ENCODE measurements at regions not wholly inside any gene's neighbourhood (a gene's known extent, or its start where the extent isn't known, plus 50 kb on each side); places are given as distances from the start of the nearest gene placed in this dataset.

DNA sequence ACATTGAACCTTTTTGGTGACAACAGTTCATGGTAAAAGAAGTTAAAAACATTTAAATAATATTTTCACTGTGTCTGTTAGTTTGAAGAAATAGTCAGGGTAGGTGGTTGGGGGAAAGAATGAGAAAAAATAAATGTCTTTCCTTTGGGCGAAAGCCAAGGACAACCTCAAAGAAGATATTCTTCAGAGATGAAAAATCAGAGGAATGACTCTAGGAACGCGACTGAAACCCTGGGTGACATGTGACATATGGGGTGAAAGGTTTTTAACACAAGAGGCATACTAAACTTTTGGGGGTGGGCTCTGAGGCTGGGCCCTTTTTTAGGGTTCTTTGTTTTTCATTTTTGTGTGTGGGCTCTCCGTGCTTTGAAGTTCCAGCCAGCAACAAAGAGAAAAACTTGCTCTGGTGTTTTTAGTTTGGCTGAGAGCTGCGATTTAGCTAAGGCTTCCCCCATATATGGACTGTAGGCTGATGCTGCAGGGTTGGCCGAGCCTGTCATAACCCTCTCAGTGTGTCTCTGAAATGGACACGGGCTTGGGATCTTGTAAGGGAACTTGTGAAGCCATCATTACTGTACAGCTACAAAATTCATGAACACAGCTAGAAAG, 610.1 kb upstream of the ARID1B start:
- no peaks in the 10 kb centered on the region for H3K27me3 ChIP-seq (ENCODE audit: insufficient read depth, poor library complexity, severe bottlenecking)
- no peak for DNase-seq (ENCODE audit: low read depth in 1 of 2, low spot score in 1 of 2)
- TF ChIP-seq, protein P1, sequence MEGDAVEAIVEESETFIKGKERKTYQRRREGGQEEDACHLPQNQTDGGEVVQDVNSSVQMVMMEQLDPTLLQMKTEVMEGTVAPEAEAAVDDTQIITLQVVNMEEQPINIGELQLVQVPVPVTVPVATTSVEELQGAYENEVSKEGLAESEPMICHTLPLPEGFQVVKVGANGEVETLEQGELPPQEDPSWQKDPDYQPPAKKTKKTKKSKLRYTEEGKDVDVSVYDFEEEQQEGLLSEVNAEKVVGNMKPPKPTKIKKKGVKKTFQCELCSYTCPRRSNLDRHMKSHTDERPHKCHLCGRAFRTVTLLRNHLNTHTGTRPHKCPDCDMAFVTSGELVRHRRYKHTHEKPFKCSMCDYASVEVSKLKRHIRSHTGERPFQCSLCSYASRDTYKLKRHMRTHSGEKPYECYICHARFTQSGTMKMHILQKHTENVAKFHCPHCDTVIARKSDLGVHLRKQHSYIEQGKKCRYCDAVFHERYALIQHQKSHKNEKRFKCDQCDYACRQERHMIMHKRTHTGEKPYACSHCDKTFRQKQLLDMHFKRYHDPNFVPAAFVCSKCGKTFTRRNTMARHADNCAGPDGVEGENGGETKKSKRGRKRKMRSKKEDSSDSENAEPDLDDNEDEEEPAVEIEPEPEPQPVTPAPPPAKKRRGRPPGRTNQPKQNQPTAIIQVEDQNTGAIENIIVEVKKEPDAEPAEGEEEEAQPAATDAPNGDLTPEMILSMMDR (IDR thresholded peaks at IDR 0.05; ENCODE audit: insufficient read depth, low read length): no peak
- TF ChIP-seq GABPA (IDR thresholded peaks at IDR 0.05; ENCODE audit: low read depth) (no peak), SPI1 (IDR thresholded peaks at IDR 0.05; ENCODE audit: borderline replicate concordance, low read depth) (no peak), POLR2AphosphoS5 (IDR thresholded peaks at IDR 0.05; ENCODE audit: low read depth) (no peak)
- TF ChIP-seq, protein P2, sequence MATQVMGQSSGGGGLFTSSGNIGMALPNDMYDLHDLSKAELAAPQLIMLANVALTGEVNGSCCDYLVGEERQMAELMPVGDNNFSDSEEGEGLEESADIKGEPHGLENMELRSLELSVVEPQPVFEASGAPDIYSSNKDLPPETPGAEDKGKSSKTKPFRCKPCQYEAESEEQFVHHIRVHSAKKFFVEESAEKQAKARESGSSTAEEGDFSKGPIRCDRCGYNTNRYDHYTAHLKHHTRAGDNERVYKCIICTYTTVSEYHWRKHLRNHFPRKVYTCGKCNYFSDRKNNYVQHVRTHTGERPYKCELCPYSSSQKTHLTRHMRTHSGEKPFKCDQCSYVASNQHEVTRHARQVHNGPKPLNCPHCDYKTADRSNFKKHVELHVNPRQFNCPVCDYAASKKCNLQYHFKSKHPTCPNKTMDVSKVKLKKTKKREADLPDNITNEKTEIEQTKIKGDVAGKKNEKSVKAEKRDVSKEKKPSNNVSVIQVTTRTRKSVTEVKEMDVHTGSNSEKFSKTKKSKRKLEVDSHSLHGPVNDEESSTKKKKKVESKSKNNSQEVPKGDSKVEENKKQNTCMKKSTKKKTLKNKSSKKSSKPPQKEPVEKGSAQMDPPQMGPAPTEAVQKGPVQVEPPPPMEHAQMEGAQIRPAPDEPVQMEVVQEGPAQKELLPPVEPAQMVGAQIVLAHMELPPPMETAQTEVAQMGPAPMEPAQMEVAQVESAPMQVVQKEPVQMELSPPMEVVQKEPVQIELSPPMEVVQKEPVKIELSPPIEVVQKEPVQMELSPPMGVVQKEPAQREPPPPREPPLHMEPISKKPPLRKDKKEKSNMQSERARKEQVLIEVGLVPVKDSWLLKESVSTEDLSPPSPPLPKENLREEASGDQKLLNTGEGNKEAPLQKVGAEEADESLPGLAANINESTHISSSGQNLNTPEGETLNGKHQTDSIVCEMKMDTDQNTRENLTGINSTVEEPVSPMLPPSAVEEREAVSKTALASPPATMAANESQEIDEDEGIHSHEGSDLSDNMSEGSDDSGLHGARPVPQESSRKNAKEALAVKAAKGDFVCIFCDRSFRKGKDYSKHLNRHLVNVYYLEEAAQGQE (IDR thresholded peaks at IDR 0.05; ENCODE audit: insufficient replicate concordance, low read depth): no peak
- no peak overlapping the region for H3K27ac ChIP-seq (replicated peaks)
- H3K4me3 ChIP-seq (replicated peaks; ENCODE audit: insufficient read depth, low read length): no peak overlapping the region

DNA sequence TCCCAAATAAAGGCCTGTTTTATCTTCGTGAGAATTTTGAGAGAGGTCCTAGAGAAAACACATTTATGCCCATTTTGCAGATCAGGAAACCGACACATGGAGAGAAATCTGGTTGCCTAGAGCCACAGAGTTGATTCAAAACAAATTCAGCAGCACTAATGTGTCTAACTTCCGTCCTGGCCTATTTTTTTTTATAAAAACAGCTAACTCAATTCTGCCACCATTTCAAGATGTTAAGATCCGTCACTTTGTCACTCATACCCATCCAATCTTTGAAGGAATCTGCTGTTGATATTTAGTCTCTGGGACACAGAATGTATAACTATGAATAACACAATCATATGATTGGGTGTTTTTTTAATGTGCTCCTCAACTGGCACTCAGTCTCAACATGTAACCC, 611.1 kb upstream of the ARID1B start:
- Histone ChIP-seq H3K27me3 (ENCODE audit: insufficient read depth, poor library complexity, severe bottlenecking) (no peaks in the 10 kb centered on the region), H3K4me3 (replicated peaks; ENCODE audit: insufficient read depth, low read length) (no peak overlapping the region), H3K27ac (replicated peaks) (no peak overlapping the region)
- TF ChIP-seq POLR2AphosphoS5 (IDR thresholded peaks at IDR 0.05; ENCODE audit: low read depth) (no peak), GABPA (IDR thresholded peaks at IDR 0.05; ENCODE audit: low read depth) (no peak), SPI1 (IDR thresholded peaks at IDR 0.05; ENCODE audit: borderline replicate concordance, low read depth) (no peak)
- TF ChIP-seq, protein P1 (IDR thresholded peaks at IDR 0.05; ENCODE audit: insufficient read depth, low read length): no peak
- TF ChIP-seq, protein P2 (IDR thresholded peaks at IDR 0.05; ENCODE audit: insufficient replicate concordance, low read depth): no peak
- no peak for DNase-seq (ENCODE audit: low read depth in 1 of 2, low spot score in 1 of 2)

DNA sequence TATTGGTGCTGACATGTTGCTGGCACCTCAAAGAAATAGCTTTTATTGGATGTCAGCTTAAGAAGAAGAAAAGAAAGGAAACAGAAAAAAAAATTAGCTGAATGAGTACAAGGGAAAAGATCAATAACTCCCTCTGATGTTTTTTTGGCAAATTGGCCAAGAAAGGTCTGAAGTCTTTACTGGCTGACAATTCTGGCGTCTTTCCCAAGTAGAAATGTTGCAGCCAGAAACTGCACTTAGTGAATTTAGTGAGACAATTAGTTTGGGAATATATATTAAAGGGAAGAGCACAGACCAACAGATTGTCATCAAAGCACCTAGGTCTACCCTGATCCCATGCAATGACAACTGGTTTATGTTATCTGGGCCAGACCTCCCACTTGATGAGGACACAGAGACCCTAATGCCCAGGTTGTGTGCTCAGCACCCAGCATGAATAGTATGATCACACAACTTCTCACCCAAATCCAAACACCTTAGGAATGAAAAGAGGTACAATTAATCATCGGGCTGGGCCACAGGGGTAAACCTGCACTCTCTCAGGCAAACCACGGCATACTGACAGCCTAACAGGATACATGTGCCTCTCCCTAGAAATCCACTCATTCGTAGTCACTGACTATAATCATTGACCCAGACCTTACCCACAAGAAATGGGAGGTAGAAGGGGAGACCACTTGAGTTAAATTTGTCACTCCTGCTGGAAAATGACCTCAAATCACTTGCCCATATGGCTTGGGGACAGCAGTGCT, 612.3 kb upstream of the ARID1B start:
- Histone ChIP-seq H3K4me3 (replicated peaks; ENCODE audit: insufficient read depth, low read length) (no peak overlapping the region), H3K27me3 (ENCODE audit: insufficient read depth, poor library complexity, severe bottlenecking) (no peaks in the 10 kb centered on the region), H3K27ac (replicated peaks) (no peak overlapping the region)
- DNase-seq (ENCODE audit: low read depth in 1 of 2, low spot score in 1 of 2): no peak
- TF ChIP-seq GABPA (IDR thresholded peaks at IDR 0.05; ENCODE audit: low read depth) (no peak), POLR2AphosphoS5 (IDR thresholded peaks at IDR 0.05; ENCODE audit: low read depth) (no peak), SPI1 (IDR thresholded peaks at IDR 0.05; ENCODE audit: borderline replicate concordance, low read depth) (no peak)
- TF ChIP-seq, protein P1 (IDR thresholded peaks at IDR 0.05; ENCODE audit: insufficient read depth, low read length): no peak
- TF ChIP-seq, protein P2 (IDR thresholded peaks at IDR 0.05; ENCODE audit: insufficient replicate concordance, low read depth): no peak
